CD14-positive monocyte (primary cell): ENCODE measurements at regions not wholly inside any gene's neighbourhood (a gene's known extent, or its start where the extent isn't known, plus 50 kb on each side); places are given as distances from the start of the nearest gene placed in this dataset.

ENCODE experiments used
- DNase-seq, 3 donors: peaks; one replicate each; pipeline ENCODE4 v3.0.0-alpha.2; 2011 to 2022
- H2AFZ ChIP-seq: 2 replicates; pipeline ENCODE4 v1.6.0; 2012; ENCODE audit warnings: mild to moderate bottlenecking, low read depth, low read length, inconsistent platforms; ENCODE audit not compliant: insufficient read depth, poor library complexity, severe bottlenecking
- H3K27ac ChIP-seq, 2 donors: 1 replicate in 1 of 2; 2 replicates in 1 of 2; pipeline ENCODE4 v1.5.1; 2012 to 2013; ENCODE audit warnings: low read length in 2 of 2, control low read depth in 1 of 2, inconsistent platforms in 1 of 2, low read depth in 1 of 2, mild to moderate bottlenecking in 1 of 2
- H3K27me3 ChIP-seq, 2 donors: one replicate each; pipeline versions ENCODE4 v1.6.0 to v1.6.1; 2011 to 2013; ENCODE audit warnings: low read length in 2 of 2; ENCODE audit not compliant: control insufficient read depth in 2 of 2, insufficient read depth in 2 of 2
- H3K36me3 ChIP-seq, 2 donors: replicated peaks in 1 of 2; 1 replicate in 1 of 2; 2 replicates in 1 of 2; pipeline versions ENCODE4 v1.5.1 to v1.6.1; 2012 to 2013; ENCODE audit warnings: low read length in 2 of 2, control low read depth in 1 of 2, inconsistent platforms in 1 of 2, mild to moderate bottlenecking in 1 of 2; ENCODE audit not compliant: insufficient read depth in 2 of 2, control insufficient read depth in 1 of 2
- H3K4me1 ChIP-seq, 2 donors: 1 replicate in 1 of 2; 2 replicates in 1 of 2; pipeline versions ENCODE4 v1.5.1 to v1.6.1; 2012 to 2013; ENCODE audit warnings: low read length in 2 of 2, control low read depth in 1 of 2, inconsistent platforms in 1 of 2, mild to moderate bottlenecking in 1 of 2, moderate library complexity in 1 of 2; ENCODE audit not compliant: insufficient read depth in 2 of 2, control insufficient read depth in 1 of 2
- H3K4me2 ChIP-seq: replicated peaks from 2 replicates; pipeline ENCODE3; 2012; ENCODE audit warnings: low read length, moderate library complexity, mild to moderate bottlenecking; ENCODE audit not compliant: poor library complexity, severe bottlenecking; ENCODE audit errors: extremely low read depth
- H3K4me3 ChIP-seq, 3 experiments: fragments of 200-600 bp in 1 of 3; sonication (generic) in 1 of 3; replicated peaks in 1 of 3; 1 replicate in 2 of 3; 2 replicates in 1 of 3; pipeline ENCODE4 v1.5.1; 2011 to 2013; ENCODE audit warnings: low read length in 3 of 3, mild to moderate bottlenecking in 3 of 3, control low read depth in 2 of 3, low read depth in 2 of 3, inconsistent platforms in 1 of 3, moderate library complexity in 1 of 3
- H3K79me2 ChIP-seq: 2 replicates; pipeline ENCODE4 v1.6.0; 2012; ENCODE audit warnings: mild to moderate bottlenecking, control low read depth, inconsistent platforms, low read length, moderate library complexity; ENCODE audit not compliant: insufficient read depth
- H3K9ac ChIP-seq: 2 replicates; pipeline ENCODE4 v1.6.0; 2017; ENCODE audit warnings: low read length, mild to moderate bottlenecking; ENCODE audit not compliant: insufficient read depth, poor library complexity, severe bottlenecking
- H3K9me3 ChIP-seq, 2 donors: replicated peaks in 1 of 2; 1 replicate in 1 of 2; 2 replicates in 1 of 2; pipeline versions ENCODE4 v1.5.1 to v1.6.1; 2012 to 2013; ENCODE audit warnings: low read length in 2 of 2, control low read depth in 1 of 2; ENCODE audit not compliant: control insufficient read depth in 1 of 2, insufficient read depth in 1 of 2
- H4K20me1 ChIP-seq: 2 replicates; pipeline ENCODE4 v1.6.0; 2012; ENCODE audit warnings: mild to moderate bottlenecking, low read length, control low read depth, moderate library complexity; ENCODE audit not compliant: insufficient read depth
- H3K27ac Mint-ChIP-seq, 7 donors: one replicate each; pipeline ENCODE4 v1.8.0; 2020; ENCODE audit warnings: mild to moderate bottlenecking in 7 of 7, mixed read lengths in 7 of 7, moderate library complexity in 6 of 7, inconsistent platforms in 2 of 7
- H3K27me3 Mint-ChIP-seq, 3 donors: one replicate each; pipeline ENCODE4 v1.8.0; 2021 to 2022; ENCODE audit warnings: low read depth in 3 of 3, mild to moderate bottlenecking in 3 of 3, mixed read lengths in 3 of 3, moderate library complexity in 3 of 3, inconsistent platforms in 1 of 3
- H3K36me3 Mint-ChIP-seq, 2 donors: one replicate each; pipeline ENCODE4 v1.8.0; 2020; ENCODE audit warnings: mixed read lengths in 2 of 2, inconsistent platforms in 1 of 2, mild to moderate bottlenecking in 1 of 2
- H3K4me1 Mint-ChIP-seq: one replicate; pipeline ENCODE4 v1.8.0; 2020; ENCODE audit warnings: mild to moderate bottlenecking, mixed read lengths
- H3K4me3 Mint-ChIP-seq, 2 donors: one replicate each; pipeline ENCODE4 v1.8.0; 2020; ENCODE audit warnings: mild to moderate bottlenecking in 2 of 2, mixed read lengths in 2 of 2, moderate library complexity in 1 of 2
- H3K9me3 Mint-ChIP-seq, 7 donors: one replicate each; pipeline ENCODE4 v1.8.0; 2020 to 2022; ENCODE audit warnings: mixed read lengths in 7 of 7, mild to moderate bottlenecking in 6 of 7, moderate library complexity in 6 of 7, inconsistent platforms in 2 of 7
- WGBS: methylation state at CpG from one replicate; pipeline ENCODE4 v1.1.5; 2013; ENCODE audit warnings: missing lambda C conversion rate; ENCODE audit not compliant: insufficient coverage; 5-methylcytosine and 5-hydroxymethylcytosine counted together
- intact Hi-C, 2 donors: fragments of 100-400 bp; cut with micrococcal nuclease; formaldehyde crosslinking; loops; one replicate each; pipeline versions ENCODE4 v1.15.0 to v1.15.1; 2023
- TF ChIP-seq, protein P1 (sequence below): fragments of 200-600 bp; IDR thresholded peaks from one replicate; pipeline ENCODE4 v1.8.0; 2022; ENCODE audit warnings: antibody characterized with exemption, mild to moderate bottlenecking

- H3K4me2 ChIP-seq, result no peak overlapping the region
- H3K79me2 ChIP-seq, result no peaks in the 10 kb centered on the region
- intact Hi-C loops, result no loop called here
- H3K9me3 ChIP-seq, result no peaks in the 10 kb centered on the region
- TF ChIP-seq, protein P1, sequence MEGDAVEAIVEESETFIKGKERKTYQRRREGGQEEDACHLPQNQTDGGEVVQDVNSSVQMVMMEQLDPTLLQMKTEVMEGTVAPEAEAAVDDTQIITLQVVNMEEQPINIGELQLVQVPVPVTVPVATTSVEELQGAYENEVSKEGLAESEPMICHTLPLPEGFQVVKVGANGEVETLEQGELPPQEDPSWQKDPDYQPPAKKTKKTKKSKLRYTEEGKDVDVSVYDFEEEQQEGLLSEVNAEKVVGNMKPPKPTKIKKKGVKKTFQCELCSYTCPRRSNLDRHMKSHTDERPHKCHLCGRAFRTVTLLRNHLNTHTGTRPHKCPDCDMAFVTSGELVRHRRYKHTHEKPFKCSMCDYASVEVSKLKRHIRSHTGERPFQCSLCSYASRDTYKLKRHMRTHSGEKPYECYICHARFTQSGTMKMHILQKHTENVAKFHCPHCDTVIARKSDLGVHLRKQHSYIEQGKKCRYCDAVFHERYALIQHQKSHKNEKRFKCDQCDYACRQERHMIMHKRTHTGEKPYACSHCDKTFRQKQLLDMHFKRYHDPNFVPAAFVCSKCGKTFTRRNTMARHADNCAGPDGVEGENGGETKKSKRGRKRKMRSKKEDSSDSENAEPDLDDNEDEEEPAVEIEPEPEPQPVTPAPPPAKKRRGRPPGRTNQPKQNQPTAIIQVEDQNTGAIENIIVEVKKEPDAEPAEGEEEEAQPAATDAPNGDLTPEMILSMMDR, result no peak
- Mint-ChIP-seq H3K27ac (no peak overlapping the region), H3K4me1 (no peaks in the 10 kb centered on the region), H3K9me3 (peaks cover 0 to 2% (median 0%) of the 10 kb centered on the region in 7 donors), H3K4me3 (no peak overlapping the region), H3K36me3 (no peaks in the 10 kb centered on the region), H3K27me3 (peaks cover 0 to 1% (median 0%) of the 10 kb centered on the region in 3 donors)
- peaks cover 0 to 2% of the 10 kb centered on the region in 2 donors for H3K27me3 ChIP-seq
- no peak overlapping the region for H3K4me3 ChIP-seq
- H2AFZ ChIP-seq, result no peak overlapping the region
- no peaks in the 10 kb centered on the region for H4K20me1 ChIP-seq
- no peak overlapping the region for H3K27ac ChIP-seq
- H3K9ac ChIP-seq, result no peak overlapping the region
- H3K4me1 ChIP-seq, result peaks cover 3 to 6% of the 10 kb centered on the region in 2 donors
- no peaks in the 10 kb centered on the region for H3K36me3 ChIP-seq
- DNase-seq, result no peak
These were observed 126.7 kb upstream of the ZNF608 start for GRCh38 chr5:124873188-124873587.

- H3K4me1 Mint-ChIP-seq, result peaks cover 2% of the 10 kb centered on the region
- no CpG with 5 or more reads among the region's 3 CpGs for WGBS
These were observed 127.3 kb upstream of the ZNF608 start for GRCh38 chr5:124873713-124874112.

More at GRCh38 chr5:124873713-124874112, 127.3 kb upstream of the ZNF608 start:
- Histone ChIP-seq H3K4me1 (peaks cover 8 to 11% of the 10 kb centered on the region in 2 donors), H3K9ac (no peak overlapping the region), H3K36me3 (no peaks in the 10 kb centered on the region), H3K4me3 (no peak overlapping the region), H3K9me3 (no peaks in the 10 kb centered on the region), H2AFZ (no peak overlapping the region), H3K4me2 (no peak overlapping the region), H3K27ac (no peak overlapping the region), H3K79me2 (no peaks in the 10 kb centered on the region), H3K27me3 (peaks cover 0 to 2% of the 10 kb centered on the region in 2 donors), H4K20me1 (no peaks in the 10 kb centered on the region)
- peaks cover 0 to 2% (median 0%) of the 10 kb centered on the region in 7 donors for H3K9me3 Mint-ChIP-seq
- H3K27me3 Mint-ChIP-seq, result peaks cover 0 to 1% (median 0%) of the 10 kb centered on the region in 3 donors
- no peak overlapping the region for H3K4me3 Mint-ChIP-seq
- intact Hi-C loops, result no loop called here
- no peak overlapping the region for H3K27ac Mint-ChIP-seq
- DNase-seq, result no peak
- TF ChIP-seq, protein P1, result no peak
- no peaks in the 10 kb centered on the region for H3K36me3 Mint-ChIP-seq
